Fibroblast of lung (primary cell): ENCODE measurements at regions not wholly inside any gene's neighbourhood (a gene's known extent, or its start where the extent isn't known, plus 50 kb on each side); places are given as distances from the start of the nearest gene placed in this dataset.

Source experiments
- DNase-seq, 2 donors: peaks; one replicate each; pipeline versions ENCODE4 v3.0.0 to v3.0.0-alpha.2; 2010; ENCODE audit warnings: low read depth in 2 of 2
- H2AFZ ChIP-seq: 2 replicates; pipeline ENCODE4 v1.5.1; 2012; ENCODE audit warnings: low read length, control low read depth, inconsistent platforms
- H3K27ac ChIP-seq: 2 replicates; pipeline ENCODE4 v1.5.1; 2011; ENCODE audit warnings: low read length, control low read depth; ENCODE audit not compliant: insufficient read depth
- H3K27me3 ChIP-seq: 2 replicates; pipeline ENCODE4 v1.5.1; 2011; ENCODE audit warnings: mild to moderate bottlenecking, low read length; ENCODE audit not compliant: control insufficient read depth, insufficient read depth
- H3K36me3 ChIP-seq: 2 replicates; pipeline ENCODE4 v1.5.1; 2011; ENCODE audit warnings: low read length; ENCODE audit not compliant: control insufficient read depth, insufficient read depth
- H3K4me1 ChIP-seq: 2 replicates; pipeline ENCODE4 v1.5.1; 2011; ENCODE audit warnings: low read length; ENCODE audit not compliant: control insufficient read depth, insufficient read depth; ENCODE audit errors: extremely low read depth
- H3K4me2 ChIP-seq: 2 replicates; pipeline ENCODE4 v1.5.1; 2011; ENCODE audit warnings: low read length, control low read depth; ENCODE audit not compliant: insufficient read depth; ENCODE audit errors: extremely low read depth
- H3K4me3 ChIP-seq, 4 experiments: fragments of 200-600 bp in 1 of 4; sonication (generic) in 1 of 4; replicated peaks in 1 of 4; 2 replicates each; pipeline ENCODE4 v1.5.1; 2011 to 2016; ENCODE audit warnings: low read length in 4 of 4, low read depth in 3 of 4, mild to moderate bottlenecking in 3 of 4, control low read depth in 2 of 4, inconsistent platforms in 1 of 4, mixed read lengths in 1 of 4; ENCODE audit not compliant: insufficient read depth in 1 of 4; ENCODE audit errors: control extremely low read depth in 1 of 4
- H3K79me2 ChIP-seq: 2 replicates; pipeline ENCODE4 v1.5.1; 2012; ENCODE audit warnings: mild to moderate bottlenecking, low read length, inconsistent platforms; ENCODE audit not compliant: control insufficient read depth, insufficient read depth
- H3K9ac ChIP-seq: 2 replicates; pipeline ENCODE4 v1.5.1; 2011; ENCODE audit warnings: mild to moderate bottlenecking, low read length, control low read depth; ENCODE audit not compliant: insufficient read depth
- H3K9me3 ChIP-seq: 2 replicates; pipeline ENCODE4 v1.5.1; 2012; ENCODE audit warnings: low read depth, low read length; ENCODE audit not compliant: control insufficient read depth, insufficient read depth
- H4K20me1 ChIP-seq: 2 replicates; pipeline ENCODE4 v1.5.1; 2011; ENCODE audit warnings: low read length; ENCODE audit not compliant: control insufficient read depth, insufficient read depth; ENCODE audit errors: extremely low read depth
- EZH2 ChIP-seq: IDR thresholded peaks from 2 replicates; pipeline ENCODE4 v1.5.1; 2012; ENCODE audit warnings: low read length, control low read depth, mild to moderate bottlenecking; ENCODE audit errors: missing control alignments
- TF ChIP-seq, protein P1 (sequence below), 2 donors: IDR thresholded peaks in 1 of 2; conservative IDR thresholded peaks in 1 of 2; 1 replicate in 1 of 2; 2 replicates in 1 of 2; pipeline ENCODE4 v1.5.1; 2011 to 2012; ENCODE audit warnings: low read length in 2 of 2, control low read depth in 1 of 2, inconsistent platforms in 1 of 2, low read depth in 1 of 2, mild to moderate bottlenecking in 1 of 2

DNA sequence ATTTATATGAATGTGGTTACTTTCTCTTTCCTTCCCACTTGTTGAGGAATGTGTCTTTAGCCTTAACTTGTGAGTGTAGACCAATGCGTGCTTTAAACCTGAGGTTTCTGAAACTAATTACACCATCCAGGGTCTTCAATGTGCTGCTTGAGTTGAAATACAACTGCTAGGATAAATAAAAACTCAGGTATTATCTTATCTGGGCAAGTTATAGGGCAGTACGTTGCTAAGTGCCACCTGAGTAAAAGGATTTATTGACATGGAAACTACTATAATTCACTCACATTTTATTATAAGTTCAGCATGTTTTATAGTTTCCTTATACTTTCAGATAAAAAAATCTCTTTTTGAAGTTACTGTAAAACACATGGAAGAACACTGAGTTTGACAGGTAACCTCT lies 1136.8 kb upstream of the NUDT12 start:
- no peaks in the 10 kb centered on the region for H3K9me3 ChIP-seq
- no peak overlapping the region for H3K27ac ChIP-seq
- no peak overlapping the region for H2AFZ ChIP-seq
- no peak overlapping the region for H3K9ac ChIP-seq
- no peaks in the 10 kb centered on the region for H3K27me3 ChIP-seq
- no peaks in the 10 kb centered on the region for H4K20me1 ChIP-seq
- TF ChIP-seq, protein P1, sequence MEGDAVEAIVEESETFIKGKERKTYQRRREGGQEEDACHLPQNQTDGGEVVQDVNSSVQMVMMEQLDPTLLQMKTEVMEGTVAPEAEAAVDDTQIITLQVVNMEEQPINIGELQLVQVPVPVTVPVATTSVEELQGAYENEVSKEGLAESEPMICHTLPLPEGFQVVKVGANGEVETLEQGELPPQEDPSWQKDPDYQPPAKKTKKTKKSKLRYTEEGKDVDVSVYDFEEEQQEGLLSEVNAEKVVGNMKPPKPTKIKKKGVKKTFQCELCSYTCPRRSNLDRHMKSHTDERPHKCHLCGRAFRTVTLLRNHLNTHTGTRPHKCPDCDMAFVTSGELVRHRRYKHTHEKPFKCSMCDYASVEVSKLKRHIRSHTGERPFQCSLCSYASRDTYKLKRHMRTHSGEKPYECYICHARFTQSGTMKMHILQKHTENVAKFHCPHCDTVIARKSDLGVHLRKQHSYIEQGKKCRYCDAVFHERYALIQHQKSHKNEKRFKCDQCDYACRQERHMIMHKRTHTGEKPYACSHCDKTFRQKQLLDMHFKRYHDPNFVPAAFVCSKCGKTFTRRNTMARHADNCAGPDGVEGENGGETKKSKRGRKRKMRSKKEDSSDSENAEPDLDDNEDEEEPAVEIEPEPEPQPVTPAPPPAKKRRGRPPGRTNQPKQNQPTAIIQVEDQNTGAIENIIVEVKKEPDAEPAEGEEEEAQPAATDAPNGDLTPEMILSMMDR (conservative IDR thresholded peaks at IDR 0.05 in 1 of 2, IDR thresholded peaks at IDR 0.05 in 1 of 2; ENCODE audit: low read depth in 1 of 2, low read length in 2 of 2): no peak
- TF ChIP-seq EZH2: no peak
- H3K4me3 ChIP-seq: no peak overlapping the region
- H3K4me1 ChIP-seq: no peaks in the 10 kb centered on the region
- no peak overlapping the region for H3K4me2 ChIP-seq
- no peaks in the 10 kb centered on the region for H3K79me2 ChIP-seq
- no peak for DNase-seq
- no peaks in the 10 kb centered on the region for H3K36me3 ChIP-seq

- no peaks in the 10 kb centered on the region for H4K20me1 ChIP-seq
- no peaks in the 10 kb centered on the region for H3K4me1 ChIP-seq
- H3K4me3 ChIP-seq: no peak overlapping the region
- no peak for TF ChIP-seq EZH2
- TF ChIP-seq, protein P1 (conservative IDR thresholded peaks at IDR 0.05 in 1 of 2, IDR thresholded peaks at IDR 0.05 in 1 of 2; ENCODE audit: low read depth in 1 of 2, low read length in 2 of 2): no peak
- DNase-seq: no peak
- no peak overlapping the region for H2AFZ ChIP-seq
- H3K36me3 ChIP-seq: no peaks in the 10 kb centered on the region
- no peaks in the 10 kb centered on the region for H3K9me3 ChIP-seq
- H3K9ac ChIP-seq: no peak overlapping the region
- H3K27me3 ChIP-seq: no peaks in the 10 kb centered on the region
- no peaks in the 10 kb centered on the region for H3K79me2 ChIP-seq
- no peak overlapping the region for H3K4me2 ChIP-seq
- no peak overlapping the region for H3K27ac ChIP-seq
Observed at GRCh38 chr5:104661256-104661655, 1098.7 kb upstream of the NUDT12 start.

GRCh38 chr5:104659497-104659896 lies 1096.9 kb upstream of the NUDT12 start:
- Histone ChIP-seq H2AFZ (no peak overlapping the region), H3K4me2 (no peak overlapping the region), H3K9me3 (no peaks in the 10 kb centered on the region), H3K27ac (no peak overlapping the region), H3K79me2 (no peaks in the 10 kb centered on the region), H3K9ac (no peak overlapping the region), H3K4me1 (no peaks in the 10 kb centered on the region), H3K4me3 (no peak overlapping the region), H3K36me3 (no peaks in the 10 kb centered on the region), H4K20me1 (no peaks in the 10 kb centered on the region), H3K27me3 (no peaks in the 10 kb centered on the region)
- DNase-seq: no peak
- TF ChIP-seq EZH2: no peak
- TF ChIP-seq, protein P1 (conservative IDR thresholded peaks at IDR 0.05 in 1 of 2, IDR thresholded peaks at IDR 0.05 in 1 of 2; ENCODE audit: low read depth in 1 of 2, low read length in 2 of 2): no peak
